ENCODE measurements at regions not wholly inside any gene's neighbourhood (a gene's known extent, or its start where the extent isn't known, plus 50 kb on each side); places are given as distances from the start of the nearest gene placed in this dataset.

GRCh38 chr11:41980741-41981140 is 521.3 kb upstream of the LRRC4C start (continued):
- TF ChIP-seq, protein P1, sequence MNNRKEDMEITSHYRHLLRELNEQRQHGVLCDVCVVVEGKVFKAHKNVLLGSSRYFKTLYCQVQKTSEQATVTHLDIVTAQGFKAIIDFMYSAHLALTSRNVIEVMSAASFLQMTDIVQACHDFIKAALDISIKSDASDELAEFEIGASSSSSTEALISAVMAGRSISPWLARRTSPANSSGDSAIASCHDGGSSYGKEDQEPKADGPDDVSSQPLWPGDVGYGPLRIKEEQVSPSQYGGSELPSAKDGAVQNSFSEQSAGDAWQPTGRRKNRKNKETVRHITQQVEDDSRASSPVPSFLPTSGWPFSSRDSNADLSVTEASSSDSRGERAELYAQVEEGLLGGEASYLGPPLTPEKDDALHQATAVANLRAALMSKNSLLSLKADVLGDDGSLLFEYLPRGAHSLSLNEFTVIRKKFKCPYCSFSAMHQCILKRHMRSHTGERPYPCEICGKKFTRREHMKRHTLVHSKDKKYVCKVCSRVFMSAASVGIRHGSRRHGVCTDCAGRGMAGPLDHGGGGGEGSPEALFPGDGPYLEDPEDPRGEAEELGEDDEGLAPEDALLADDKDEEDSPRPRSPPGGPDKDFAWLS (CRISPR knock-in tag; IDR thresholded peaks at IDR 0.05; ENCODE audit: borderline replicate concordance) = no peak
- no peak for TF ChIP-seq GATA4 (IDR thresholded peaks at IDR 0.05; ENCODE audit: borderline replicate concordance, low read depth)
- no peak for TF ChIP-seq SMARCC2 (IDR thresholded peaks at IDR 0.05)
- TF ChIP-seq ZSCAN29 (CRISPR knock-in tag; conservative IDR thresholded peaks at IDR 0.05) = no peak
- TF ChIP-seq ZNF468 (CRISPR knock-in tag; IDR thresholded peaks at IDR 0.05) = no peak
- no peak for TF ChIP-seq ZNF431 (CRISPR knock-in tag; IDR thresholded peaks at IDR 0.05; ENCODE audit: borderline replicate concordance, low read depth)
- TF ChIP-seq ONECUT2 (CRISPR knock-in tag; IDR thresholded peaks at IDR 0.05) = no peak
- no peak for TF ChIP-seq GMEB1 (CRISPR knock-in tag; IDR thresholded peaks at IDR 0.05; ENCODE audit: borderline replicate concordance)
- TF ChIP-seq TEAD2 (CRISPR knock-in tag; IDR thresholded peaks at IDR 0.05) = no peak
- TF ChIP-seq CTCF (CRISPR knock-in tag; IDR thresholded peaks at IDR 0.05) = no peak
